H1 (cell line): ENCODE measurements at regions not wholly inside any gene's neighbourhood (a gene's known extent, or its start where the extent isn't known, plus 50 kb on each side); places are given as distances from the start of the nearest gene placed in this dataset.

ENCODE experiments used
- CTCF ChIA-PET: fragments of 300-600 bp; sonication (Branson Sonifier 250); formaldehyde crosslinking; loops from one replicate; lab custom pipeline; 2021; ENCODE audit not compliant: partially characterized antibody; lab: Charles Lee
- POLR2A ChIA-PET: fragments of 300-600 bp; sonication (Branson Sonifier 250); formaldehyde crosslinking; loops from one replicate; lab custom pipeline; 2021; ENCODE audit warnings: inconsistent platforms; ENCODE audit not compliant: partially characterized antibody; lab: Charles Lee
- DNase-seq, 2 experiments: peaks; one replicate each; pipeline versions ENCODE4 v3.0.0 to v3.0.0-alpha.2; 2010 to 2022; ENCODE audit warnings: low spot score in 2 of 2, low read depth in 1 of 2, mixed read lengths in 1 of 2
- FAIRE-seq: peaks from 2 replicates; lab custom pipeline; 2011; peaks lifted over from hg19 to GRCh38; lab: Jason Lieb, UNC
- H2AFZ ChIP-seq: 2 replicates; pipeline ENCODE4 v1.8.1; 2012; ENCODE audit warnings: low read length, inconsistent platforms
- H2AK5ac ChIP-seq: 2 replicates; pipeline ENCODE4 v1.6.1; 2013; ENCODE audit warnings: low read depth, low read length
- H2BK120ac ChIP-seq: replicated peaks from 2 replicates; pipeline ENCODE3; 2013; ENCODE audit warnings: low read depth, low read length, inconsistent platforms
- H2BK12ac ChIP-seq: 2 replicates; pipeline ENCODE4 v1.6.1; 2013; ENCODE audit warnings: low read depth, low read length
- H2BK15ac ChIP-seq: 2 replicates; pipeline ENCODE4 v1.6.1; 2013; ENCODE audit warnings: low read length
- H2BK20ac ChIP-seq: 2 replicates; pipeline ENCODE4 v1.6.1; 2013; ENCODE audit warnings: low read length
- H2BK5ac ChIP-seq: 2 replicates; pipeline ENCODE4 v1.6.1; 2013; ENCODE audit warnings: low read depth, low read length
- H3K14ac ChIP-seq: 2 replicates; pipeline ENCODE4 v1.6.1; 2013; ENCODE audit warnings: inconsistent platforms; ENCODE audit not compliant: insufficient read length
- H3K18ac ChIP-seq: 2 replicates; pipeline ENCODE4 v1.6.1; 2013; ENCODE audit warnings: low read length; ENCODE audit errors: extremely low read depth
- H3K23ac ChIP-seq: 2 replicates; pipeline ENCODE4 v1.6.1; 2013; ENCODE audit warnings: inconsistent platforms; ENCODE audit not compliant: insufficient read length
- H3K23me2 ChIP-seq: 2 replicates; pipeline ENCODE4 v1.6.1; 2013; ENCODE audit warnings: low read depth, low read length
- H3K27ac ChIP-seq: 2 replicates; pipeline ENCODE4 v1.6.1; 2011; ENCODE audit warnings: low read depth, low read length, inconsistent platforms
- H3K27me3 ChIP-seq, 4 experiments: replicated peaks in 1 of 4; 1 replicate in 1 of 4; 2 replicates in 3 of 4; pipeline versions ENCODE4 v1.6.1 to v1.8.1; 2011 to 2013; ENCODE audit warnings: low read length in 3 of 4, mild to moderate bottlenecking in 3 of 4, inconsistent platforms in 2 of 4, mixed read lengths in 2 of 4, moderate library complexity in 1 of 4; ENCODE audit not compliant: control insufficient read depth in 3 of 4, insufficient read depth in 3 of 4; ENCODE audit errors: extremely low read depth in 1 of 4
- H3K36me3 ChIP-seq, 4 experiments: 2 replicates each; pipeline versions ENCODE4 v1.6.1 to v1.8.1; 2011 to 2013; ENCODE audit warnings: mild to moderate bottlenecking in 4 of 4, low read length in 3 of 4, moderate library complexity in 2 of 4, control low read depth in 1 of 4, inconsistent platforms in 1 of 4; ENCODE audit not compliant: insufficient read depth in 4 of 4, control insufficient read depth in 2 of 4
- H3K4ac ChIP-seq: replicated peaks from 2 replicates; pipeline ENCODE3; 2013; ENCODE audit warnings: low read length, low read depth, mixed read lengths, inconsistent platforms; ENCODE audit not compliant: insufficient read length
- H3K4me1 ChIP-seq, 4 experiments: replicated peaks in 1 of 4; 1 replicate in 1 of 4; 2 replicates in 3 of 4; pipeline versions ENCODE4 v1.6.1 to v1.8.1; 2011 to 2013; ENCODE audit warnings: low read length in 3 of 4, inconsistent platforms in 2 of 4, mixed read lengths in 1 of 4; ENCODE audit not compliant: insufficient read depth in 4 of 4, control insufficient read depth in 3 of 4
- H3K4me2 ChIP-seq, 2 experiments: 2 replicates each; pipeline versions ENCODE4 v1.6.1 to v1.8.1; 2011 to 2013; ENCODE audit warnings: low read depth in 2 of 2, low read length in 2 of 2, control low read depth in 1 of 2, inconsistent platforms in 1 of 2, mild to moderate bottlenecking in 1 of 2; ENCODE audit not compliant: insufficient read depth in 1 of 2
- H3K4me3 ChIP-seq, 4 experiments: fragments of 200-600, 300-600 bp in 1 of 4; sonication (generic), shearing (Covaris generic), sonication (Bioruptor Twin) in 1 of 4; 2 replicates each; pipeline versions ENCODE4 v1.5.1 to v1.8.1; 2011 to 2016; ENCODE audit warnings: low read length in 4 of 4, low read depth in 3 of 4, control low read depth in 2 of 4, inconsistent platforms in 2 of 4, mild to moderate bottlenecking in 2 of 4, mixed read lengths in 1 of 4, moderate library complexity in 1 of 4; ENCODE audit not compliant: insufficient read depth in 2 of 4; ENCODE audit errors: extremely low read depth in 1 of 4
- H3K56ac ChIP-seq: replicated peaks from 2 replicates; pipeline ENCODE3; 2013; ENCODE audit warnings: low read depth, mild to moderate bottlenecking, mixed read lengths, low read length, inconsistent platforms; ENCODE audit not compliant: insufficient read length
- H3K79me1 ChIP-seq: 2 replicates; pipeline ENCODE4 v1.6.1; 2013; ENCODE audit warnings: low read depth, low read length, control low read depth
- H3K79me2 ChIP-seq, 2 experiments: 2 replicates each; pipeline versions ENCODE4 v1.6.1 to v1.8.1; 2012 to 2013; ENCODE audit warnings: low read length in 2 of 2, mild to moderate bottlenecking in 2 of 2, inconsistent platforms in 1 of 2; ENCODE audit not compliant: insufficient read depth in 2 of 2, control insufficient read depth in 1 of 2
- H3K9ac ChIP-seq, 4 experiments: replicated peaks in 1 of 4; 1 replicate in 1 of 4; 2 replicates in 3 of 4; pipeline versions ENCODE4 v1.6.1 to v1.8.1; 2011 to 2013; ENCODE audit warnings: low read depth in 3 of 4, low read length in 3 of 4, control low read depth in 2 of 4, mild to moderate bottlenecking in 2 of 4, moderate library complexity in 2 of 4, inconsistent platforms in 1 of 4; ENCODE audit errors: extremely low read depth in 1 of 4
- H3K9me3 ChIP-seq, 2 experiments: 2 replicates each; pipeline versions ENCODE4 v1.6.1 to v1.8.1; 2012 to 2013; ENCODE audit warnings: mild to moderate bottlenecking in 2 of 2, moderate library complexity in 2 of 2, control low read depth in 1 of 2, inconsistent platforms in 1 of 2, low read depth in 1 of 2, low read length in 1 of 2, mixed read lengths in 1 of 2; ENCODE audit not compliant: insufficient read depth in 2 of 2
- H4K20me1 ChIP-seq, 2 experiments: replicated peaks in 1 of 2; 2 replicates each; pipeline versions ENCODE3 to v1.8.1; 2011 to 2013; ENCODE audit warnings: inconsistent platforms in 2 of 2, low read length in 2 of 2, mild to moderate bottlenecking in 1 of 2; ENCODE audit not compliant: insufficient read depth in 2 of 2, control insufficient read depth in 1 of 2
- H4K5ac ChIP-seq: 2 replicates; pipeline ENCODE4 v1.6.1; 2013; ENCODE audit warnings: low read length, low read depth, mixed read lengths, inconsistent platforms; ENCODE audit not compliant: insufficient read length
- H4K8ac ChIP-seq: 2 replicates; pipeline ENCODE4 v1.8.0; 2013; ENCODE audit warnings: mild to moderate bottlenecking, moderate library complexity, low read length, inconsistent platforms; ENCODE audit not compliant: insufficient read depth; ENCODE audit errors: extremely low read depth
- H4K91ac ChIP-seq: replicated peaks from 2 replicates; pipeline ENCODE3; 2013; ENCODE audit warnings: low read length, mixed read lengths, inconsistent platforms; ENCODE audit not compliant: insufficient read length
- RXRA ChIP-seq: IDR thresholded peaks from 2 replicates; pipeline ENCODE4 v1.6.1; 2011; ENCODE audit warnings: low read depth, mild to moderate bottlenecking, low read length, moderate library complexity; ENCODE audit not compliant: insufficient read depth
- WGBS, 2 experiments: shearing (Covaris generic) in 1 of 2; methylation state at CpG; one replicate each; pipeline versions ENCODE4 v1.1.6 to v1.1.7; 2013 to 2015; ENCODE audit warnings: low lambda C conversion rate in 2 of 2, mixed read lengths in 2 of 2, inconsistent platforms in 1 of 2, low coverage in 1 of 2, missing lambda C conversion rate in 1 of 2; ENCODE audit not compliant: insufficient replicate concordance in 2 of 2, insufficient coverage in 1 of 2, insufficient read length in 1 of 2; ENCODE audit errors: extremely low coverage in 1 of 2, missing lambda C conversion rate in 1 of 2; 5-methylcytosine and 5-hydroxymethylcytosine counted together

- Histone ChIP-seq H4K91ac (no peak overlapping the region), H3K79me1 (no peaks in the 10 kb centered on the region), H3K27ac (no peak overlapping the region), H2AK5ac (no peak overlapping the region), H3K23me2 (no peaks in the 10 kb centered on the region), H3K27me3 (no peaks in the 10 kb centered on the region), H3K18ac (no peak overlapping the region), H3K4ac (no peak overlapping the region), H2BK5ac (no peak overlapping the region), H4K20me1 (no peaks in the 10 kb centered on the region), H3K9ac (no peak overlapping the region), H4K5ac (no peak overlapping the region), H3K4me3 (no peak overlapping the region), H3K36me3 (no peaks in the 10 kb centered on the region), H3K4me2 (no peak overlapping the region), H3K23ac (no peak overlapping the region), H4K8ac (no peak overlapping the region), H2BK15ac (no peak overlapping the region), H2BK12ac (no peak overlapping the region), H3K9me3 (no peaks in the 10 kb centered on the region), H2BK20ac (no peak overlapping the region), H2AFZ (no peak overlapping the region; the same call in 1 of the 2 replicates), H2BK120ac (no peak overlapping the region), H3K14ac (no peak overlapping the region), H3K4me1 (peaks cover 0 to 4% (median 0%) of the 10 kb centered on the region in 4 experiments; a peak in 2 of 7 replicates), H3K56ac (no peak overlapping the region), H3K79me2 (no peaks in the 10 kb centered on the region)
- DNase-seq (no peak), FAIRE-seq (no peak)
- 85% methylated on average over 6 of the region's 6 CpGs; no CpG with 5 or more reads in 1 of the 2 experiments for WGBS, 2 experiments
- ChIA-PET CTCF (interaction anchor here (1.4 to 1.5 kb wide), 3 partner anchors 9 to 46 kb away, joined by 3 to 4 read pairs (median 3); no protein-coding TSS in a partner anchor), POLR2A (interaction anchor here (2.2 kb wide), 1 partner anchor 11 kb away, joined by 10 read pairs; no protein-coding TSS in a partner anchor)
- no peak for TF ChIP-seq RXRA
Observed at GRCh38 chr1:38738207-38738606, 121.4 kb downstream of the RRAGC start.
